DOHH2 (cell line): ENCODE measurements at regions not wholly inside any gene's neighbourhood (a gene's known extent, or its start where the extent isn't known, plus 50 kb on each side); places are given as distances from the start of the nearest gene placed in this dataset.

Experiments
- H3F3A ChIP-seq: fragments of 200-600 bp; sonication (generic), shearing (Covaris generic); 2 replicates; pipeline ENCODE4 v1.6.0; 2016; ENCODE audit warnings: antibody characterized with exemption, mild to moderate bottlenecking; ENCODE audit not compliant: control insufficient read depth, insufficient read depth
- H3K27ac ChIP-seq: fragments of 200-600 bp; sonication (generic); 2 replicates; pipeline ENCODE4 v1.5.1; 2014; ENCODE audit warnings: low read depth, mild to moderate bottlenecking, low read length, moderate library complexity
- H3K27me3 ChIP-seq: fragments of 200-600 bp; sonication (generic); 2 replicates; pipeline ENCODE4 v1.6.1; 2014; ENCODE audit warnings: mild to moderate bottlenecking, low read length, mixed read lengths; ENCODE audit not compliant: control insufficient read depth
- H3K36me3 ChIP-seq: fragments of 200-600 bp; sonication (generic); 2 replicates; pipeline ENCODE4 v1.6.1; 2014; ENCODE audit warnings: mild to moderate bottlenecking, low read length, moderate library complexity, mixed read lengths; ENCODE audit not compliant: control insufficient read depth
- H3K4me1 ChIP-seq: fragments of 200-600 bp; sonication (generic); 2 replicates; pipeline ENCODE4 v1.6.1; 2014; ENCODE audit warnings: mild to moderate bottlenecking, low read length, mixed read lengths; ENCODE audit not compliant: control insufficient read depth
- H3K4me2 ChIP-seq: fragments of 200-600 bp; sonication (generic); 2 replicates; pipeline ENCODE4 v1.6.0; 2014; ENCODE audit warnings: mild to moderate bottlenecking, low read length, moderate library complexity
- H3K4me3 ChIP-seq: fragments of 200-600 bp; sonication (generic); 2 replicates; pipeline ENCODE4 v1.5.1; 2014; ENCODE audit warnings: mild to moderate bottlenecking, low read length, mixed read lengths
- H3K79me2 ChIP-seq: fragments of 200-600 bp; sonication (generic); 2 replicates; pipeline ENCODE4 v1.6.1; 2014; ENCODE audit warnings: mild to moderate bottlenecking, low read length, mixed read lengths; ENCODE audit not compliant: control insufficient read depth
- H3K9me2 ChIP-seq: fragments of 200-600 bp; sonication (generic); replicated peaks from 2 replicates; pipeline ENCODE4 v1.6.1; 2014; ENCODE audit warnings: mild to moderate bottlenecking, low read length, mixed read lengths; ENCODE audit not compliant: control insufficient read depth
- H3K9me3 ChIP-seq: fragments of 200-600 bp; sonication (generic); 2 replicates; pipeline ENCODE4 v1.6.1; 2014; ENCODE audit warnings: antibody characterized with exemption, low read length, mixed read lengths; ENCODE audit not compliant: control insufficient read depth, insufficient read depth
- H4K20me1 ChIP-seq: fragments of 200-600 bp; sonication (generic); 2 replicates; pipeline ENCODE4 v1.6.0; 2014; ENCODE audit warnings: low read depth, mild to moderate bottlenecking, antibody characterized with exemption, low read length, moderate library complexity; ENCODE audit not compliant: control insufficient read depth, insufficient read depth
- EZH2phosphoT487 ChIP-seq: fragments of 200-600 bp; sonication (generic); IDR thresholded peaks from 2 replicates; pipeline ENCODE4 v1.6.1; 2017; ENCODE audit warnings: borderline replicate concordance, mild to moderate bottlenecking, antibody characterized with exemption, low read length, moderate library complexity, mixed read lengths
- TF ChIP-seq, protein P1 (sequence below): fragments of 200-600 bp; sonication (generic); IDR thresholded peaks from one replicate; pipeline ENCODE4 v1.5.1; 2014; ENCODE audit warnings: antibody characterized with exemption, mild to moderate bottlenecking, low read depth, low read length; ENCODE audit not compliant: poor library complexity, severe bottlenecking

DNA sequence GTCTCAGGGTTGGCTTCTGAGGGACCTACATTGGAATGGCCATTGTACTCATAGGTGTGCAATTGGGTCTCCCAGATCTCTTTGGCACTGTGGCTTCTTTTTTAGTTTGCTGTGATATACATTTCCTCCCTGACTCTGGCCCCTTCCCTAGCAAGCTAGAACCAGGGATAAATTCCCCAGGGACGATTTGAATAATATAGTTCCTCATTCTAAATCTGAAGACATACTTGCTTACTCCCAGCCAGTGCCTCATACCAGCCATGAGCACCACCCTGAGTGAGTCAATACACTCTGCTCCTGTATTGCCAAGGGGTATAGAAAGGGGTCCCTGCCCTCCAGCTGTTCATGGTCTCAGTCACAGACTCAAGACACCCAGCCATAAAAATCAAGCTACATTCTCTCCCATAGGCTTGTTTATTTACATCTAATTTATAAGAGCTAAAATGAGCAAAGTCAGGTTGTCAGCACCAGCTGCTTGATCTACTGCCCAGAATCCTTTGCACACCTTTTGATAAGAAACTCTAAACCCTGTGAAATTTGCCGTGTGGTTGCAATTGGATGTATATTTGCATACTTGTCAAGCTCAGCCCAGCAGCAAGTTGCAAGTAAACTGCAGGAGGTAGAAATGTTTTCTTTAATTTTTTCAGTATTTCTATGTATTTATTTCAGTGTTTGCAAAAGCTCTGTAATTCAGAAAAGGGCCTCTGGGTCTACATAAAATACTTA is 219.9 kb upstream of the IRX1 start:
- H3K9me2 ChIP-seq = no peaks in the 10 kb centered on the region
- peaks cover 16% of the 10 kb centered on the region; the same call in 1 of the 2 replicates for H3K9me3 ChIP-seq
- no peaks in the 10 kb centered on the region for H3K4me1 ChIP-seq
- no peak for TF ChIP-seq EZH2phosphoT487
- TF ChIP-seq, protein P1, sequence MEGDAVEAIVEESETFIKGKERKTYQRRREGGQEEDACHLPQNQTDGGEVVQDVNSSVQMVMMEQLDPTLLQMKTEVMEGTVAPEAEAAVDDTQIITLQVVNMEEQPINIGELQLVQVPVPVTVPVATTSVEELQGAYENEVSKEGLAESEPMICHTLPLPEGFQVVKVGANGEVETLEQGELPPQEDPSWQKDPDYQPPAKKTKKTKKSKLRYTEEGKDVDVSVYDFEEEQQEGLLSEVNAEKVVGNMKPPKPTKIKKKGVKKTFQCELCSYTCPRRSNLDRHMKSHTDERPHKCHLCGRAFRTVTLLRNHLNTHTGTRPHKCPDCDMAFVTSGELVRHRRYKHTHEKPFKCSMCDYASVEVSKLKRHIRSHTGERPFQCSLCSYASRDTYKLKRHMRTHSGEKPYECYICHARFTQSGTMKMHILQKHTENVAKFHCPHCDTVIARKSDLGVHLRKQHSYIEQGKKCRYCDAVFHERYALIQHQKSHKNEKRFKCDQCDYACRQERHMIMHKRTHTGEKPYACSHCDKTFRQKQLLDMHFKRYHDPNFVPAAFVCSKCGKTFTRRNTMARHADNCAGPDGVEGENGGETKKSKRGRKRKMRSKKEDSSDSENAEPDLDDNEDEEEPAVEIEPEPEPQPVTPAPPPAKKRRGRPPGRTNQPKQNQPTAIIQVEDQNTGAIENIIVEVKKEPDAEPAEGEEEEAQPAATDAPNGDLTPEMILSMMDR = no peak
- no peaks in the 10 kb centered on the region for H3F3A ChIP-seq
- H3K27ac ChIP-seq = no peak overlapping the region
- no peaks in the 10 kb centered on the region for H3K27me3 ChIP-seq
- H3K79me2 ChIP-seq = no peaks in the 10 kb centered on the region
- no peak overlapping the region for H3K4me2 ChIP-seq
- no peak overlapping the region for H3K4me3 ChIP-seq
- no peaks in the 10 kb centered on the region for H4K20me1 ChIP-seq
- H3K36me3 ChIP-seq = no peaks in the 10 kb centered on the region

DNA sequence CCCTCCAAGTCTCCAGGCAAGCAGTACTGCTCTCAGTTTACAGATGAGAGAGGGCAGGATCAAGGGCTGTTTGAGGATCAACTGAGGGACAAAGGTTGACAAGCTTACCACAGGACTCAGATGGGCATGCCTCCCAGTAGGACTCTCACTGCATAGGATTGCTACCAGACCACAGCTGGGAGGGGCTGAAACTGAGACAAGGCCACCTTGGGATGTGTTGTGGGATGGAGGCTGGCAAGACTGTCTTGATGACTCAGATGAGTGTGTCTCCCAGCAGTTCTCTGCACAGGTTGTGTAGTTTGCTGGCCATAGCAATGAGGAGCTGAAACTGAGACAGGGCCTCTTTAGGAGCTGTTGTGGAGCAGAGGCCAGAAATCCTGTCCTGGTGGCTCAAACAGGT is 222.2 kb upstream of the IRX1 start:
- Histone ChIP-seq H3K36me3 (no peaks in the 10 kb centered on the region), H4K20me1 (no peaks in the 10 kb centered on the region), H3K27me3 (no peaks in the 10 kb centered on the region), H3K79me2 (no peaks in the 10 kb centered on the region), H3K4me2 (no peak overlapping the region), H3K9me2 (no peaks in the 10 kb centered on the region), H3F3A (no peaks in the 10 kb centered on the region), H3K27ac (no peak overlapping the region), H3K9me3 (peaks cover 16% of the 10 kb centered on the region; the same call in 1 of the 2 replicates), H3K4me1 (no peaks in the 10 kb centered on the region), H3K4me3 (no peak overlapping the region)
- TF ChIP-seq, protein P1 = no peak
- TF ChIP-seq EZH2phosphoT487 = no peak

DNA sequence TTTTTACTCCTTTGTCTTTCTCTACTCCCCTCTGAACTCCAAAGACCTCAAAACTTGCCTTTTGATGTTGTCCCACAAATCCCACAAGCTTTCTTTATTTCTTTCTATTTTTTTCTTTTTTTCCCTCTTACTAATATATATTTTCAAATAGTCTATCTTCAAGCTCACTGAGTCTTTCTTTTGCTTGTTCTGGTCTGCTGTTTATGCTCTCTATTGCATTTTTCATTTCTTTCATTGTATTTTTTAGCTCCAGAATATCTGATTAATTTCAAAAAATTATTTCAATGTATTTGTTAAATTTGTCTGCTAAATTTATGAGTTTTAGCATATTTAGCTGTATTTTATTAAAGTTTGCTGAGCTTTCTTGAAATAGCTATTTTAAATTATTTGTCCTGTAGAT is 223.3 kb upstream of the IRX1 start:
- Histone ChIP-seq H3K27ac (no peak overlapping the region), H3K9me3 (peaks cover 16% of the 10 kb centered on the region; the same call in 1 of the 2 replicates), H3K79me2 (no peaks in the 10 kb centered on the region), H3K4me3 (no peak overlapping the region), H3K9me2 (no peaks in the 10 kb centered on the region), H3K4me1 (no peaks in the 10 kb centered on the region), H4K20me1 (no peaks in the 10 kb centered on the region), H3F3A (no peaks in the 10 kb centered on the region), H3K36me3 (no peaks in the 10 kb centered on the region), H3K27me3 (no peaks in the 10 kb centered on the region), H3K4me2 (no peak overlapping the region)
- TF ChIP-seq, protein P1 = no peak
- no peak for TF ChIP-seq EZH2phosphoT487
